ENCODE measurements at regions not wholly inside any gene's neighbourhood (a gene's known extent, or its start where the extent isn't known, plus 50 kb on each side); places are given as distances from the start of the nearest gene placed in this dataset.
"Not testable (repeated sequence)": the region's sequence is repeated elsewhere in the genome, so short reads cannot be mapped to it uniquely, and the experiment has no call there.

GRCh38 chr20:58044931-58045555 is 183.4 kb downstream of the ANKRD60 start:
- peaks cover 5% of the 10 kb centered on the region for H3K27me3 Mint-ChIP-seq (ENCODE audit: low read depth)
- no peak overlapping the region for H3K27ac Mint-ChIP-seq
- no peak overlapping the region for H3K4me3 Mint-ChIP-seq
- DNase-seq = no peak
- no peaks in the 10 kb centered on the region for H3K36me3 Mint-ChIP-seq (ENCODE audit: low read depth)
- peaks cover 4% of the 10 kb centered on the region for H3K4me1 Mint-ChIP-seq (ENCODE audit: low read depth)
- peaks cover 1% of the 10 kb centered on the region for H3K9me3 Mint-ChIP-seq
- intact Hi-C loops (cut with micrococcal nuclease) = no loop called here
- CTCF ChIA-PET = no interaction called here

GRCh38 chr20:58044286-58044685 is 184.2 kb downstream of the ANKRD60 start:
- DNase-seq = no peak
- peaks cover 4% of the 10 kb centered on the region for H3K4me1 Mint-ChIP-seq (ENCODE audit: low read depth)
- H3K36me3 Mint-ChIP-seq (ENCODE audit: low read depth) = no peaks in the 10 kb centered on the region
- H3K4me3 Mint-ChIP-seq = no peak overlapping the region
- peaks cover 7% of the 10 kb centered on the region for H3K27me3 Mint-ChIP-seq (ENCODE audit: low read depth)
- no peaks in the 10 kb centered on the region for H3K9me3 Mint-ChIP-seq
- intact Hi-C loops (cut with micrococcal nuclease) = no loop called here
- no peak overlapping the region for H3K27ac Mint-ChIP-seq
- CTCF ChIA-PET = no interaction called here

GRCh38 chr20:58043236-58044140 is 185.0 kb downstream of the ANKRD60 start:
- H3K27ac Mint-ChIP-seq = no peak overlapping the region
- H3K9me3 Mint-ChIP-seq = no peaks in the 10 kb centered on the region
- H3K4me1 Mint-ChIP-seq (ENCODE audit: low read depth) = peaks cover 4% of the 10 kb centered on the region
- H3K36me3 Mint-ChIP-seq (ENCODE audit: low read depth) = no peaks in the 10 kb centered on the region
- no peak overlapping the region for H3K4me3 Mint-ChIP-seq
- DNase-seq = no peak
- peaks cover 7% of the 10 kb centered on the region for H3K27me3 Mint-ChIP-seq (ENCODE audit: low read depth)
- intact Hi-C loops (cut with micrococcal nuclease) = no loop called here
- CTCF ChIA-PET = no interaction called here

- peaks cover 4% of the 10 kb centered on the region for H3K4me1 Mint-ChIP-seq (ENCODE audit: low read depth)
- peaks cover 5% of the 10 kb centered on the region for H3K27me3 Mint-ChIP-seq (ENCODE audit: low read depth)
- DNase-seq = no peak
- no peaks in the 10 kb centered on the region for H3K9me3 Mint-ChIP-seq
- H3K4me3 Mint-ChIP-seq = no peak overlapping the region
- H3K36me3 Mint-ChIP-seq (ENCODE audit: low read depth) = no peaks in the 10 kb centered on the region
- intact Hi-C loops (cut with micrococcal nuclease) = no loop called here
- CTCF ChIA-PET = no interaction called here
- H3K27ac Mint-ChIP-seq = no peak overlapping the region
These were observed 185.9 kb downstream of the ANKRD60 start for GRCh38 chr20:58042591-58042990.

GRCh38 chr20:58040447-58041290 is 187.8 kb downstream of the ANKRD60 start:
- Mint-ChIP-seq H3K27ac (no peak overlapping the region), H3K36me3 (ENCODE audit: low read depth) (no peaks in the 10 kb centered on the region), H3K27me3 (ENCODE audit: low read depth) (peaks cover 3% of the 10 kb centered on the region), H3K4me1 (ENCODE audit: low read depth) (peaks cover 4% of the 10 kb centered on the region), H3K9me3 (no peaks in the 10 kb centered on the region), H3K4me3 (no peak overlapping the region)
- intact Hi-C loops (cut with micrococcal nuclease) = no loop called here
- CTCF ChIA-PET = no interaction called here
- DNase-seq = no peak

- H3K9me3 Mint-ChIP-seq = no peaks in the 10 kb centered on the region
- DNase-seq = no peak
- H3K36me3 Mint-ChIP-seq (ENCODE audit: low read depth) = no peaks in the 10 kb centered on the region
- CTCF ChIA-PET = interaction anchor here (0.9 kb wide), 1 partner anchor 399 kb away, joined by 4 read pairs; no protein-coding TSS in a partner anchor
- H3K4me3 Mint-ChIP-seq = no peak overlapping the region
- H3K27ac Mint-ChIP-seq = no peak overlapping the region
- H3K4me1 Mint-ChIP-seq (ENCODE audit: low read depth) = peaks cover 4% of the 10 kb centered on the region
- H3K27me3 Mint-ChIP-seq (ENCODE audit: low read depth) = peaks cover 3% of the 10 kb centered on the region
- intact Hi-C loops (cut with micrococcal nuclease) = no loop called here
These were observed 189.0 kb downstream of the ANKRD60 start for GRCh38 chr20:58039274-58040092.

- Mint-ChIP-seq H3K4me3 (no peak overlapping the region), H3K9me3 (no peaks in the 10 kb centered on the region), H3K36me3 (ENCODE audit: low read depth) (no peaks in the 10 kb centered on the region), H3K27me3 (ENCODE audit: low read depth) (peaks cover 6% of the 10 kb centered on the region), H3K4me1 (ENCODE audit: low read depth) (peaks cover 4% of the 10 kb centered on the region), H3K27ac (no peak overlapping the region)
- CTCF ChIA-PET = no interaction called here
- DNase-seq = no peak
- intact Hi-C loops (cut with micrococcal nuclease) = no loop called here
These were observed 190.3 kb downstream of the ANKRD60 start for GRCh38 chr20:58038123-58038654.

- H3K27me3 Mint-ChIP-seq (ENCODE audit: low read depth) = peaks cover 6% of the 10 kb centered on the region
- CTCF ChIA-PET = no interaction called here
- peaks cover 2% of the 10 kb centered on the region for H3K4me1 Mint-ChIP-seq (ENCODE audit: low read depth)
These were observed 190.8 kb downstream of the ANKRD60 start for GRCh38 chr20:58037631-58038030.

GRCh38 chr20:58033026-58033536 is 195.4 kb downstream of the ANKRD60 start:
- CTCF ChIA-PET = no interaction called here
- Mint-ChIP-seq H3K27me3 (ENCODE audit: low read depth) (peaks cover 17% of the 10 kb centered on the region), H3K27ac (no peak overlapping the region), H3K36me3 (ENCODE audit: low read depth) (no peaks in the 10 kb centered on the region), H3K4me1 (ENCODE audit: low read depth) (peaks cover 2% of the 10 kb centered on the region), H3K4me3 (no peak overlapping the region), H3K9me3 (no peaks in the 10 kb centered on the region)
- no peak for DNase-seq
- intact Hi-C loops (cut with micrococcal nuclease) = no loop called here

More at GRCh38 chr20:58037631-58038030, 190.8 kb downstream of the ANKRD60 start:
- Mint-ChIP-seq H3K4me3 (no peak overlapping the region), H3K9me3 (no peaks in the 10 kb centered on the region), H3K27ac (no peak overlapping the region), H3K36me3 (ENCODE audit: low read depth) (no peaks in the 10 kb centered on the region)
- intact Hi-C loops (cut with micrococcal nuclease) = no loop called here
- no peak for DNase-seq

- no peaks in the 10 kb centered on the region for H3K36me3 Mint-ChIP-seq (ENCODE audit: low read depth)
- intact Hi-C loops (cut with micrococcal nuclease) = no loop called here
- H3K4me1 Mint-ChIP-seq (ENCODE audit: low read depth) = peaks cover 2% of the 10 kb centered on the region
- CTCF ChIA-PET = no interaction called here
- H3K9me3 Mint-ChIP-seq = no peaks in the 10 kb centered on the region
- no peak overlapping the region for H3K27ac Mint-ChIP-seq
- H3K4me3 Mint-ChIP-seq = no peak overlapping the region
- H3K27me3 Mint-ChIP-seq (ENCODE audit: low read depth) = peaks cover 17% of the 10 kb centered on the region
- DNase-seq = no peak
These were observed 195.9 kb downstream of the ANKRD60 start for GRCh38 chr20:58032599-58032998.

GRCh38 chr20:58031350-58031749 is 197.1 kb downstream of the ANKRD60 start:
- H3K27ac Mint-ChIP-seq; intact Hi-C loops (cut with micrococcal nuclease); H3K9me3 Mint-ChIP-seq; CTCF ChIA-PET; H3K36me3 Mint-ChIP-seq (ENCODE audit: low read depth); H3K4me3 Mint-ChIP-seq; DNase-seq; H3K4me1 Mint-ChIP-seq (ENCODE audit: low read depth): not testable (repeated sequence)
- H3K27me3 Mint-ChIP-seq (ENCODE audit: low read depth) = peaks cover 17% of the 10 kb centered on the region
